ENCODE measurements at regions not wholly inside any gene's neighbourhood (a gene's known extent, or its start where the extent isn't known, plus 50 kb on each side); places are given as distances from the start of the nearest gene placed in this dataset.

GRCh38 chr2:42954227-42954962 is 162.0 kb upstream of the HAAO start:
- dilution Hi-C loops (cut with MboI; ENCODE audit: extremely low pct_ligation_motif_present, low sequenced_read_pairs), result no loop called here
- H3K36me3 ChIP-seq (ENCODE audit: control insufficient read depth in 2 of 2, extremely low read depth in 1 of 2, insufficient read depth in 2 of 2, low read length in 2 of 2), result no peaks in the 10 kb centered on the region
- no peak overlapping the region for H3K4me3 ChIP-seq (ENCODE audit: control insufficient read depth in 2 of 3, extremely low read depth in 1 of 3, insufficient read depth in 2 of 3, low read depth in 1 of 3, low read length in 3 of 3)
- no peaks in the 10 kb centered on the region for H3K79me2 ChIP-seq (ENCODE audit: control insufficient read depth, insufficient read depth, low read length)
- no peaks in the 10 kb centered on the region for H3K27me3 ChIP-seq (ENCODE audit: control insufficient read depth, extremely low read depth, insufficient read depth, low read length)
- no peaks in the 10 kb centered on the region for H4K20me1 ChIP-seq (ENCODE audit: control insufficient read depth, extremely low read depth, insufficient read depth, low read length)
- peaks cover 45% of the 10 kb centered on the region for H3K4me1 ChIP-seq (ENCODE audit: control insufficient read depth, extremely low read depth, insufficient read depth, low read length)
- DNase-seq (ENCODE audit: low read depth, low spot score) (no peak), FAIRE-seq (peak; percentile 44)
- TF ChIP-seq CTCF (optimal IDR thresholded peaks at IDR 0.05 in 1 of 3, IDR thresholded peaks at IDR 0.05 in 1 of 3, conservative IDR thresholded peaks at IDR 0.05 in 1 of 3; ENCODE audit: extremely low read depth in 1 of 3, insufficient read depth in 2 of 3, low read length in 3 of 3) (no peak), EZH2 (IDR thresholded peaks at IDR 0.05; ENCODE audit: low read length) (no peak)
- H3K4me2 ChIP-seq (ENCODE audit: control insufficient read depth, extremely low read depth, insufficient read depth, low read depth, low read length), result peak overlapping the region; percentile 53
- no peaks in the 10 kb centered on the region for H3K9me1 ChIP-seq (ENCODE audit: control insufficient read depth, extremely low read depth, insufficient read depth, low read length)
- no peaks in the 10 kb centered on the region for H3K9me3 ChIP-seq (ENCODE audit: control insufficient read depth, low read depth, low read length)
- no peak overlapping the region for H2AFZ ChIP-seq (ENCODE audit: control insufficient read depth, low read length)
- H3K27ac ChIP-seq (ENCODE audit: control insufficient read depth, insufficient read depth, low read length), result no peak overlapping the region
- peak overlapping the region; percentile 10 for H3K9ac ChIP-seq (ENCODE audit: control insufficient read depth, extremely low read depth, insufficient read depth, low read length)

GRCh38 chr2:42953216-42953615 is 160.8 kb upstream of the HAAO start:
- Histone ChIP-seq H3K27me3 (ENCODE audit: control insufficient read depth, extremely low read depth, insufficient read depth, low read length) (no peaks in the 10 kb centered on the region), H3K27ac (ENCODE audit: control insufficient read depth, insufficient read depth, low read length) (no peak overlapping the region), H3K4me3 (ENCODE audit: control insufficient read depth in 2 of 3, extremely low read depth in 1 of 3, insufficient read depth in 2 of 3, low read depth in 1 of 3, low read length in 3 of 3) (no peak overlapping the region), H3K36me3 (ENCODE audit: control insufficient read depth in 2 of 2, extremely low read depth in 1 of 2, insufficient read depth in 2 of 2, low read length in 2 of 2) (no peaks in the 10 kb centered on the region), H2AFZ (ENCODE audit: control insufficient read depth, low read length) (no peak overlapping the region), H4K20me1 (ENCODE audit: control insufficient read depth, extremely low read depth, insufficient read depth, low read length) (no peaks in the 10 kb centered on the region), H3K4me2 (ENCODE audit: control insufficient read depth, extremely low read depth, insufficient read depth, low read depth, low read length) (no peak overlapping the region), H3K9me1 (ENCODE audit: control insufficient read depth, extremely low read depth, insufficient read depth, low read length) (no peaks in the 10 kb centered on the region), H3K9me3 (ENCODE audit: control insufficient read depth, low read depth, low read length) (no peaks in the 10 kb centered on the region), H3K9ac (ENCODE audit: control insufficient read depth, extremely low read depth, insufficient read depth, low read length) (no peak overlapping the region), H3K79me2 (ENCODE audit: control insufficient read depth, insufficient read depth, low read length) (no peaks in the 10 kb centered on the region), H3K4me1 (ENCODE audit: control insufficient read depth, extremely low read depth, insufficient read depth, low read length) (peaks cover 41% of the 10 kb centered on the region)
- TF ChIP-seq CTCF (optimal IDR thresholded peaks at IDR 0.05 in 1 of 3, IDR thresholded peaks at IDR 0.05 in 1 of 3, conservative IDR thresholded peaks at IDR 0.05 in 1 of 3; ENCODE audit: extremely low read depth in 1 of 3, insufficient read depth in 2 of 3, low read length in 3 of 3) (no peak), EZH2 (IDR thresholded peaks at IDR 0.05; ENCODE audit: low read length) (no peak)
- DNase-seq (ENCODE audit: low read depth, low spot score) (no peak), FAIRE-seq (no peak)
- dilution Hi-C loops (cut with MboI; ENCODE audit: extremely low pct_ligation_motif_present, low sequenced_read_pairs), result no loop called here

Data from keratinocyte (primary cell).